SU-DHL-6 (cell line): ENCODE measurements at regions not wholly inside any gene's neighbourhood (a gene's known extent, or its start where the extent isn't known, plus 50 kb on each side); places are given as distances from the start of the nearest gene placed in this dataset.

Experiments
- CTCF ChIP-seq: fragments of 200-600 bp; sonication (generic); IDR thresholded peaks from one replicate; pipeline ENCODE4 v1.5.1; 2017; ENCODE audit warnings: antibody characterized with exemption, mild to moderate bottlenecking, low read length, moderate library complexity; ENCODE audit not compliant: insufficient read depth, poor library complexity, severe bottlenecking
- EZH2phosphoT487 ChIP-seq: fragments of 200-600 bp; sonication (generic), shearing (Covaris generic); conservative IDR thresholded peaks from 2 replicates; pipeline ENCODE4 v1.6.1; 2018; ENCODE audit warnings: mild to moderate bottlenecking, antibody characterized with exemption, low read length, moderate library complexity, mixed read lengths

GRCh38 chr2:14723684-14724083 is 91.2 kb downstream of the LRATD1 start:
- TF ChIP-seq CTCF, result no peak
- no peak for TF ChIP-seq EZH2phosphoT487
